Dendritic cell treated with granulocyte-macrophage colony-stimulating factor and Interleukin-4, amounts not matched to agents 40 ng/mL and 50 ng/mL, for 4 days (primary cell): ENCODE measurements at regions not wholly inside any gene's neighbourhood (a gene's known extent, or its start where the extent isn't known, plus 50 kb on each side); places are given as distances from the start of the nearest gene placed in this dataset.

ENCODE experiments used
- H3K27ac Mint-ChIP-seq: one replicate; pipeline ENCODE4 v1.8.0; 2022; ENCODE audit warnings: mild to moderate bottlenecking, mixed read lengths
- H3K27me3 Mint-ChIP-seq: one replicate; pipeline ENCODE4 v1.8.0; 2022; ENCODE audit warnings: mild to moderate bottlenecking, mixed read lengths
- H3K36me3 Mint-ChIP-seq: one replicate; pipeline ENCODE4 v1.8.0; 2022; ENCODE audit warnings: low read depth, mixed read lengths
- H3K4me1 Mint-ChIP-seq: one replicate; pipeline ENCODE4 v1.8.0; 2022; ENCODE audit warnings: low read depth, mixed read lengths
- H3K4me3 Mint-ChIP-seq: one replicate; pipeline ENCODE4 v1.8.0; 2022; ENCODE audit warnings: mild to moderate bottlenecking, moderate library complexity, mixed read lengths
- H3K9me3 Mint-ChIP-seq: one replicate; pipeline ENCODE4 v1.8.0; 2022; ENCODE audit warnings: mixed read lengths
- intact Hi-C: fragments of 100-400 bp; cut with micrococcal nuclease; formaldehyde crosslinking; loops from one replicate; pipeline ENCODE4 v1.15.0; 2022

GRCh38 chr1:38613996-38614395, 245.6 kb downstream of the RRAGC start:
- H3K27me3 Mint-ChIP-seq = peaks cover 7% of the 10 kb centered on the region
- H3K9me3 Mint-ChIP-seq = peaks cover 8% of the 10 kb centered on the region
- H3K36me3 Mint-ChIP-seq = no peaks in the 10 kb centered on the region
- H3K4me3 Mint-ChIP-seq = no peak overlapping the region
- H3K4me1 Mint-ChIP-seq = no peaks in the 10 kb centered on the region
- intact Hi-C loops = no loop called here
- no peak overlapping the region for H3K27ac Mint-ChIP-seq

GRCh38 chr1:38612951-38613350, 246.6 kb downstream of the RRAGC start:
- no peak overlapping the region for H3K4me3 Mint-ChIP-seq
- peaks cover 8% of the 10 kb centered on the region for H3K9me3 Mint-ChIP-seq
- peaks cover 7% of the 10 kb centered on the region for H3K27me3 Mint-ChIP-seq
- no peaks in the 10 kb centered on the region for H3K36me3 Mint-ChIP-seq
- intact Hi-C loops = no loop called here
- no peak overlapping the region for H3K27ac Mint-ChIP-seq
- H3K4me1 Mint-ChIP-seq = no peaks in the 10 kb centered on the region

- Mint-ChIP-seq H3K36me3 (no peaks in the 10 kb centered on the region), H3K27ac (no peak overlapping the region), H3K9me3 (peaks cover 8% of the 10 kb centered on the region), H3K27me3 (peaks cover 5% of the 10 kb centered on the region), H3K4me3 (no peak overlapping the region), H3K4me1 (no peaks in the 10 kb centered on the region)
- intact Hi-C loops = no loop called here
Measured at GRCh38 chr1:38611664-38612211, 247.8 kb downstream of the RRAGC start.

GRCh38 chr1:38609166-38610025, 250.2 kb downstream of the RRAGC start:
- Mint-ChIP-seq H3K4me3 (no peak overlapping the region), H3K9me3 (no peaks in the 10 kb centered on the region), H3K36me3 (no peaks in the 10 kb centered on the region), H3K27me3 (peaks cover 2% of the 10 kb centered on the region), H3K4me1 (no peaks in the 10 kb centered on the region), H3K27ac (no peak overlapping the region)
- intact Hi-C loops = no loop called here

GRCh38 chr1:38608202-38608864, 251.2 kb downstream of the RRAGC start:
- Mint-ChIP-seq H3K4me3 (no peak overlapping the region), H3K27ac (no peak overlapping the region), H3K36me3 (no peaks in the 10 kb centered on the region), H3K27me3 (no peaks in the 10 kb centered on the region), H3K9me3 (no peaks in the 10 kb centered on the region), H3K4me1 (no peaks in the 10 kb centered on the region)
- intact Hi-C loops = no loop called here

- no peaks in the 10 kb centered on the region for H3K9me3 Mint-ChIP-seq
- H3K27me3 Mint-ChIP-seq = no peaks in the 10 kb centered on the region
- no peaks in the 10 kb centered on the region for H3K4me1 Mint-ChIP-seq
- H3K36me3 Mint-ChIP-seq = no peaks in the 10 kb centered on the region
- intact Hi-C loops = no loop called here
- H3K4me3 Mint-ChIP-seq = no peak overlapping the region
- H3K27ac Mint-ChIP-seq = no peak overlapping the region
Measured at GRCh38 chr1:38607526-38607925, 252.0 kb downstream of the RRAGC start.

GRCh38 chr1:38605063-38605462, 254.5 kb downstream of the RRAGC start:
- no peaks in the 10 kb centered on the region for H3K36me3 Mint-ChIP-seq
- H3K27ac Mint-ChIP-seq = no peak overlapping the region
- H3K9me3 Mint-ChIP-seq = no peaks in the 10 kb centered on the region
- H3K27me3 Mint-ChIP-seq = peaks cover 2% of the 10 kb centered on the region
- H3K4me3 Mint-ChIP-seq = no peak overlapping the region
- H3K4me1 Mint-ChIP-seq = no peaks in the 10 kb centered on the region
- intact Hi-C loops = no loop called here

- intact Hi-C loops = no loop called here
- no peaks in the 10 kb centered on the region for H3K36me3 Mint-ChIP-seq
Measured at GRCh38 chr1:38603907-38604306, 255.7 kb downstream of the RRAGC start.

GRCh38 chr1:38600905-38601304, 258.7 kb downstream of the RRAGC start:
- H3K4me3 Mint-ChIP-seq = no peak overlapping the region
- no peak overlapping the region for H3K27ac Mint-ChIP-seq
- H3K36me3 Mint-ChIP-seq = no peaks in the 10 kb centered on the region
- H3K4me1 Mint-ChIP-seq = no peaks in the 10 kb centered on the region
- peaks cover 8% of the 10 kb centered on the region for H3K27me3 Mint-ChIP-seq
- intact Hi-C loops = no loop called here
- no peaks in the 10 kb centered on the region for H3K9me3 Mint-ChIP-seq

More at GRCh38 chr1:38603907-38604306, 255.7 kb downstream of the RRAGC start:
- no peaks in the 10 kb centered on the region for H3K9me3 Mint-ChIP-seq
- no peak overlapping the region for H3K4me3 Mint-ChIP-seq
- no peak overlapping the region for H3K27ac Mint-ChIP-seq
- peaks cover 5% of the 10 kb centered on the region for H3K27me3 Mint-ChIP-seq
- no peaks in the 10 kb centered on the region for H3K4me1 Mint-ChIP-seq

GRCh38 chr1:38600286-38600685, 259.3 kb downstream of the RRAGC start:
- Mint-ChIP-seq H3K4me1 (no peaks in the 10 kb centered on the region), H3K9me3 (no peaks in the 10 kb centered on the region), H3K36me3 (no peaks in the 10 kb centered on the region), H3K27me3 (peaks cover 8% of the 10 kb centered on the region), H3K27ac (no peak overlapping the region), H3K4me3 (no peak overlapping the region)
- intact Hi-C loops = no loop called here

- no peaks in the 10 kb centered on the region for H3K36me3 Mint-ChIP-seq
- H3K9me3 Mint-ChIP-seq = peaks cover 11% of the 10 kb centered on the region
- peaks cover 14% of the 10 kb centered on the region for H3K27me3 Mint-ChIP-seq
- intact Hi-C loops = no loop called here
- H3K27ac Mint-ChIP-seq = no peak overlapping the region
- no peak overlapping the region for H3K4me3 Mint-ChIP-seq
- no peaks in the 10 kb centered on the region for H3K4me1 Mint-ChIP-seq
Measured at GRCh38 chr1:38598118-38598517, 261.5 kb downstream of the RRAGC start.

GRCh38 chr1:38589036-38589435, 270.5 kb downstream of the RRAGC start:
- intact Hi-C loops = loop anchor here (10.0 kb wide), 1 partner anchor 554 kb away; no protein-coding TSS in a partner anchor
- Mint-ChIP-seq H3K4me1 (peaks cover 5% of the 10 kb centered on the region), H3K4me3 (no peak overlapping the region), H3K27me3 (peaks cover 16% of the 10 kb centered on the region), H3K9me3 (peaks cover under 1% of the 10 kb centered on the region), H3K27ac (no peak overlapping the region), H3K36me3 (no peaks in the 10 kb centered on the region)

GRCh38 chr1:38587766-38588165, 271.8 kb downstream of the RRAGC start:
- no peak overlapping the region for H3K4me3 Mint-ChIP-seq
- no peak overlapping the region for H3K27ac Mint-ChIP-seq
- H3K4me1 Mint-ChIP-seq = peaks cover 5% of the 10 kb centered on the region
- no peaks in the 10 kb centered on the region for H3K9me3 Mint-ChIP-seq
- H3K27me3 Mint-ChIP-seq = peaks cover 17% of the 10 kb centered on the region
- intact Hi-C loops = loop anchor here (10.0 kb wide), 1 partner anchor 553 kb away; no protein-coding TSS in a partner anchor
- no peaks in the 10 kb centered on the region for H3K36me3 Mint-ChIP-seq

GRCh38 chr1:38586993-38587646, 272.5 kb downstream of the RRAGC start:
- Mint-ChIP-seq H3K27ac (no peak overlapping the region), H3K4me1 (peaks cover 5% of the 10 kb centered on the region)

More at GRCh38 chr1:38586993-38587646, 272.5 kb downstream of the RRAGC start:
- Mint-ChIP-seq H3K36me3 (no peaks in the 10 kb centered on the region), H3K9me3 (no peaks in the 10 kb centered on the region), H3K27me3 (peaks cover 16% of the 10 kb centered on the region), H3K4me3 (no peak overlapping the region)
- intact Hi-C loops = loop anchor here (10.0 kb wide), 1 partner anchor 552 kb away; no protein-coding TSS in a partner anchor
